ENCODE measurements at regions not wholly inside any gene's neighbourhood (a gene's known extent, or its start where the extent isn't known, plus 50 kb on each side); places are given as distances from the start of the nearest gene placed in this dataset.
A peak's percentile ranks its signal among the peaks of the same experiment; 100 is the strongest.
"Not testable (repeated sequence)": the region's sequence is repeated elsewhere in the genome, so short reads cannot be mapped to it uniquely, and the experiment has no call there.

DNA sequence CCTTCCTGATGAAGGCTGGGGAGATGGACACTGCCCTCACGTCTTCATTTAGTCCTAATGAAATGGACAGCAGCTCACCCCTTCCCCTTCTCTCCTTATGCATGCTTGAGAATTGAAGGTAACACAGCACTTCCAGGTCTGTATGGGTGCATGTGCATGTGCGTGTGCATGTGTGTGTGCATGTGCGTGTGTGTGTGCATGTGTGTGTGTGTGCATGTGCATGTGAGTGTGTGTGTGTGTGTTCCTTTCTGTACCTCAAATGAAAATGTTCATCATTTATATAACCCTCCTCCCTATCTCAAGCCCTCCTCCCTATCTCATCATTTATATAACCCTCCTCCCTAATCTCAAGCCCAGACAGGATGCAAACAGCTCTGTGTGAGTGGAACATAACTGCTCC, 444.8 kb downstream of the MAT2B start:
- Histone ChIP-seq H3K27me3 (ENCODE audit: control insufficient read depth in 2 of 2, insufficient read depth in 2 of 2, low read length in 2 of 2) (no peaks in the 10 kb centered on the region), H3K27ac (ENCODE audit: low read depth in 2 of 2, low read length in 2 of 2) (no peak overlapping the region), H3K9ac (ENCODE audit: low read depth in 1 of 2, low read length in 2 of 2) (no peak overlapping the region), H3K9me3 (ENCODE audit: control insufficient read depth in 2 of 2, low read length in 2 of 2) (no peaks in the 10 kb centered on the region), H3K4me1 (ENCODE audit: control insufficient read depth in 2 of 2, insufficient read depth in 2 of 2, low read length in 2 of 2) (no peaks in the 10 kb centered on the region), H3K4me3 (ENCODE audit: low read length in 2 of 2) (no peak overlapping the region), H3K36me3 (ENCODE audit: control insufficient read depth in 2 of 2, insufficient read depth in 2 of 2, low read length in 2 of 2) (no peaks in the 10 kb centered on the region)

DNA sequence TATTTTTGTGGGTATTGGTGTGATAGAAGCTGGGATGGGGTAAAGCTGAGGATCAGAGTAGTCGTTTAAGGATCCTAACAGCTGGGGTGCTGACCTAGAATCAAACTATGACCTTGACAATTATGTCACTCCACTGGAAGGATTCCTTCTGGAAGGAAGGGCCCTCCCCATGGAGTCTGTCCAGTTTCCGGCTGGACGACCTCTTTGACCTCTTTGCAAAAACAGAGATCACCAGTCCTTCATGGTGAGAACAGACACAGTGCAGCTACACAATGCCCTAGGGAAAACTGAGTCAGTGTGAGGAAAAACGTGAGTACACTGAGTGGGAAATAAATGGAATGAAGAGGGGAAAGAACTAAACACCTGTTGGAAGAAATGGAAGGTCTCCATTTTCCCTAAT, 445.6 kb downstream of the MAT2B start:
- H3K27ac ChIP-seq (ENCODE audit: low read depth in 2 of 2, low read length in 2 of 2): no peak overlapping the region
- no peaks in the 10 kb centered on the region for H3K9me3 ChIP-seq (ENCODE audit: control insufficient read depth in 2 of 2, low read length in 2 of 2)
- H3K4me3 ChIP-seq (ENCODE audit: low read length in 2 of 2): no peak overlapping the region
- H3K9ac ChIP-seq (ENCODE audit: low read depth in 1 of 2, low read length in 2 of 2): no peak overlapping the region
- no peaks in the 10 kb centered on the region for H3K36me3 ChIP-seq (ENCODE audit: control insufficient read depth in 2 of 2, insufficient read depth in 2 of 2, low read length in 2 of 2)
- no peaks in the 10 kb centered on the region for H3K4me1 ChIP-seq (ENCODE audit: control insufficient read depth in 2 of 2, insufficient read depth in 2 of 2, low read length in 2 of 2)
- H3K27me3 ChIP-seq (ENCODE audit: control insufficient read depth in 2 of 2, insufficient read depth in 2 of 2, low read length in 2 of 2): no peaks in the 10 kb centered on the region

DNA sequence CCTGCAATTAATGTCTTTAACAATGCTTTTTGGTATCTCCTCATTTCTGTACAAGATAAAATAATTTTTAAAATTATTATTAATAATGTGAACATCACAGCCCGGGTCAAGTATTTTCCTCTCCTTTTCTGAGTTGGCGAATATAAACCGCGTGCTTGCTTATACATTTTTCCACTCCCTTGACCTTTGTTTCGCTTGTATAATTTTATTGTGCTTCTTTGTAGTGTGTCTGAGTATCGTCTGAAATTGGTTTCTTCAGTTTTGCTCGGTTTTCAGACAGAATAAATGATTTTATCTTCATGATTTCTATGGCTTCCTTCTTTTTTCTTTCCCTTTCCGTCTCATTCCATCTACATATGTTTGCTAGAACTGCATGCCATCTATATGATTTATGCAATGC, 448.5 kb downstream of the MAT2B start:
- Histone ChIP-seq H3K36me3 (ENCODE audit: control insufficient read depth in 2 of 2, insufficient read depth in 2 of 2, low read length in 2 of 2) (no peaks in the 10 kb centered on the region), H3K9ac (ENCODE audit: low read depth in 1 of 2, low read length in 2 of 2) (no peak overlapping the region), H3K4me3 (ENCODE audit: low read length in 2 of 2) (peak overlapping the region in 1 of 2 donors; percentile 38), H3K9me3 (ENCODE audit: control insufficient read depth in 2 of 2, low read length in 2 of 2) (no peaks in the 10 kb centered on the region), H3K4me1 (ENCODE audit: control insufficient read depth in 2 of 2, insufficient read depth in 2 of 2, low read length in 2 of 2) (no peaks in the 10 kb centered on the region), H3K27me3 (ENCODE audit: control insufficient read depth in 2 of 2, insufficient read depth in 2 of 2, low read length in 2 of 2) (no peaks in the 10 kb centered on the region), H3K27ac (ENCODE audit: low read depth in 2 of 2, low read length in 2 of 2) (no peak overlapping the region)

DNA sequence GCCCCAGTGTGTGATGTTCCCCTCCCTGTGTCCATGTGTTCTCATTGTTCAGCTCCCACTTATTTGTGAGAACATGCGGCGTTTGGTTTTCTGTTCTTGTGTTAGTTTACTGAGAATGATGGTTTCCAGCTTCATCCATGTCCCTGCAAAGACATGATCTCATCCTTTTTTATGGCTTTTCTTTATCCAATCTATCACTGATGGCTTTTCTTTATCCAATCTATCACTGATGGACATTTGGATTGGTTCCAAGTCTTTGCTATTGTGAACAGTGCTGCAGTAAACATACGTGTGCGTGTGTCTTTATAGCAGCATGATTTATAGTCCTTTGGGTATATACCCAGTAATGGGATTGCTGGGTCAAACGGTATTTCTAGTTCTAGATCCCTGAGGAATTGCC, 455.8 kb downstream of the MAT2B start:
- H3K4me3 ChIP-seq (ENCODE audit: low read length in 2 of 2); H3K36me3 ChIP-seq (ENCODE audit: control insufficient read depth in 2 of 2, insufficient read depth in 2 of 2, low read length in 2 of 2); H3K9me3 ChIP-seq (ENCODE audit: control insufficient read depth in 2 of 2, low read length in 2 of 2); H3K9ac ChIP-seq (ENCODE audit: low read depth in 1 of 2, low read length in 2 of 2); H3K4me1 ChIP-seq (ENCODE audit: control insufficient read depth in 2 of 2, insufficient read depth in 2 of 2, low read length in 2 of 2); H3K27me3 ChIP-seq (ENCODE audit: control insufficient read depth in 2 of 2, insufficient read depth in 2 of 2, low read length in 2 of 2); H3K27ac ChIP-seq (ENCODE audit: low read depth in 2 of 2, low read length in 2 of 2): not testable (repeated sequence)

DNA sequence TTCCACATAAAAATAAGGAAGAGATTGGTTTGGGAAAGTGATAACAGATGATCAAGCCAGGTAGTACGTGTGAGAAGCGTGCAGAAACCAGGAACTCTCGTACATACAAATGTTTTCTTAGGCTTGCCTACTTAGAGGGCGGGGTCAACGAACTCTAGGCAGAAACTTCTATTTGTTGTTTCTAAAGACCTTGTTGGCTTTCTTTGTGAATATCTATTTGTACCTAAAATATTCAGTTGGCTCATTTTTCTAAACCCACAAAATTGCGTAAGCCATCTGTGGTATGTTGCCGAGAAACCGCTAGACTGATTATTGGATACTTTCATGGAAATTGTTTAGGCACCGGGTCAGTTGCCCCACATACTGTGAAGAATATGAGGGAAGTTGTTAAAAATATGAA, 458.5 kb downstream of the MAT2B start:
- H3K27me3 ChIP-seq (ENCODE audit: control insufficient read depth in 2 of 2, insufficient read depth in 2 of 2, low read length in 2 of 2): no peaks in the 10 kb centered on the region
- H3K4me3 ChIP-seq (ENCODE audit: low read length in 2 of 2): no peak overlapping the region
- H3K36me3 ChIP-seq (ENCODE audit: control insufficient read depth in 2 of 2, insufficient read depth in 2 of 2, low read length in 2 of 2): no peaks in the 10 kb centered on the region
- no peak overlapping the region for H3K9ac ChIP-seq (ENCODE audit: low read depth in 1 of 2, low read length in 2 of 2)
- no peaks in the 10 kb centered on the region for H3K9me3 ChIP-seq (ENCODE audit: control insufficient read depth in 2 of 2, low read length in 2 of 2)
- H3K4me1 ChIP-seq (ENCODE audit: control insufficient read depth in 2 of 2, insufficient read depth in 2 of 2, low read length in 2 of 2): no peaks in the 10 kb centered on the region
- no peak overlapping the region for H3K27ac ChIP-seq (ENCODE audit: low read depth in 2 of 2, low read length in 2 of 2)

DNA sequence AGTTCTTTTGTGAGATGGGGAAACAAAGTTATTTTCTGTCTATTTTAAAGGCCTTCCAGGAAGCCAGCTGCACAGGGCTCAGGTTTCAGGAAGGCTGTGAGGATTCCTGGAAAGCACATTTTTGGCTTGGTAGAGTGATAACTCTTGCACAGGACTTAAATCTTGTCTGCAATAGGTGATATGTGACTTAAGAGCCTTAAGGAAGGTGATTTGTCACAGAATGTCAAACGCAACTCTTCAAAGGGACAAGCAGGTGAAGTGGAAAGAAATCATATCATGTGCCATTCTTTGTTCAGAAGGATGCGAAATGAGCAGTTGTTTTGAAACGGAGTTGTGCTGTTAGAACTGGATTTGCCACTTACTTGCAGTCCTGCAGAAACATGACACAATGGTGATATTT, 459.3 kb downstream of the MAT2B start:
- no peaks in the 10 kb centered on the region for H3K9me3 ChIP-seq (ENCODE audit: control insufficient read depth in 2 of 2, low read length in 2 of 2)
- no peaks in the 10 kb centered on the region for H3K4me1 ChIP-seq (ENCODE audit: control insufficient read depth in 2 of 2, insufficient read depth in 2 of 2, low read length in 2 of 2)
- H3K9ac ChIP-seq (ENCODE audit: low read depth in 1 of 2, low read length in 2 of 2): no peak overlapping the region
- no peaks in the 10 kb centered on the region for H3K27me3 ChIP-seq (ENCODE audit: control insufficient read depth in 2 of 2, insufficient read depth in 2 of 2, low read length in 2 of 2)
- no peaks in the 10 kb centered on the region for H3K36me3 ChIP-seq (ENCODE audit: control insufficient read depth in 2 of 2, insufficient read depth in 2 of 2, low read length in 2 of 2)
- H3K27ac ChIP-seq (ENCODE audit: low read depth in 2 of 2, low read length in 2 of 2): no peak overlapping the region
- H3K4me3 ChIP-seq (ENCODE audit: low read length in 2 of 2): no peak overlapping the region

DNA sequence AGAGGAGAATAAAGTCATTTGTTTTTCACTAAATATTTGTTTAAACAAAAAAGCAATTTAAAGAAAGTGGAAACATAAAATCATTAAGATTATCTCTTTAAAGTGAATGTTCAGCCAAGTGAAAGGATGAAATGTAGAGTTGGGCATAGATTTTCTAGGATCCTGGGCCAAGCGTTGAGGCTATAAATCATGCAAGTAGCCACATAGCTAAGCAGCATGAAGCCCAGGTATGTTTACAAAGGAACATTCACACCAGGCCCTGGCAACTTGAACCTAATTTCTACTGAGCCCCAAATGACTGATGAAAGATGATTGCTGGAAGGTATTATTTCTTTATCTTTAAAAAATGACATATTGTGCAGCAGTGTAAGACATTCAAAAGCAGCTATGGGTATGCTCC, 461.8 kb downstream of the MAT2B start:
- H3K9me3 ChIP-seq (ENCODE audit: control insufficient read depth in 2 of 2, low read length in 2 of 2): no peaks in the 10 kb centered on the region
- H3K4me1 ChIP-seq (ENCODE audit: control insufficient read depth in 2 of 2, insufficient read depth in 2 of 2, low read length in 2 of 2): no peaks in the 10 kb centered on the region
- no peak overlapping the region for H3K27ac ChIP-seq (ENCODE audit: low read depth in 2 of 2, low read length in 2 of 2)
- H3K4me3 ChIP-seq (ENCODE audit: low read length in 2 of 2): no peak overlapping the region
- H3K9ac ChIP-seq (ENCODE audit: low read depth in 1 of 2, low read length in 2 of 2): no peak overlapping the region
- no peaks in the 10 kb centered on the region for H3K36me3 ChIP-seq (ENCODE audit: control insufficient read depth in 2 of 2, insufficient read depth in 2 of 2, low read length in 2 of 2)
- no peaks in the 10 kb centered on the region for H3K27me3 ChIP-seq (ENCODE audit: control insufficient read depth in 2 of 2, insufficient read depth in 2 of 2, low read length in 2 of 2)

DNA sequence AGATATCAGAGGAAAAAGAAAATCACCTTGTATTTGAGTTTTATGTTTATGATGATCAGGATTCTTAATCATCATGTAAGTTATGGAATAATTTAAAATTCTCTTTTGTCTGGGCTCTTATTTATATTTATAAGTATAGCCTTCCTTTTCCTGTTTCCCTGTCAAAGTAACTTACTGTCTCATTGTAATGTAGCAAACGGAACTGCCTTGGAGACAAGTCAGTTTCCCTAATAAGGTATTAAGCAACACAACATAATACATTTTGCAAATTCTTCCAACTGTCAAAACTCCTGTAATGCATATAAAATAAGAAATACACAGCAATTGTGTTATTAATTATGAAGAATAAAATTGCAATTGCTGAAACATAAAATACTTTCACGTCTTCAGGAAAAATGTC, 463.2 kb downstream of the MAT2B start:
- Histone ChIP-seq H3K27me3 (ENCODE audit: control insufficient read depth in 2 of 2, insufficient read depth in 2 of 2, low read length in 2 of 2) (no peaks in the 10 kb centered on the region), H3K4me3 (ENCODE audit: low read length in 2 of 2) (no peak overlapping the region), H3K27ac (ENCODE audit: low read depth in 2 of 2, low read length in 2 of 2) (no peak overlapping the region), H3K36me3 (ENCODE audit: control insufficient read depth in 2 of 2, insufficient read depth in 2 of 2, low read length in 2 of 2) (no peaks in the 10 kb centered on the region), H3K4me1 (ENCODE audit: control insufficient read depth in 2 of 2, insufficient read depth in 2 of 2, low read length in 2 of 2) (no peaks in the 10 kb centered on the region), H3K9ac (ENCODE audit: low read depth in 1 of 2, low read length in 2 of 2) (no peak overlapping the region), H3K9me3 (ENCODE audit: control insufficient read depth in 2 of 2, low read length in 2 of 2) (no peaks in the 10 kb centered on the region)

DNA sequence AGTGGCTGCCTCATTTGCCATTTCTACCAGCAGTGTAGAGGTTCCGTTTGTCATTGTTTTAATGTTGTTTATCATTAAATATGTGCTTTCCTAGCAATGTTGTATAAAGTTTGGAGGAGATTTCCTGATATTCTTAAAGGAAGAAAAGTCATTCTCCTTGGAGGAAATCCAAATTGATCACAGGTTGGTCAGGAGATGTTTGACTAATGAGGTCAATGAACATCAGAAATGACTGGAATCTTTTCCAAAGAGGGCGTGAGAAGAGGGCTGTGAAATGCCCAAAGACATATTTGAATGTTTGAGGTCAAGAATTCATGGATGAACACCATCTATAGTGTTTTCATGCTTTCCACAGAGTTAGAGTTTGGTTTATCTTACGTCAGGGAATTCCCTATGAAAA, 471.3 kb downstream of the MAT2B start:
- H3K27ac ChIP-seq (ENCODE audit: low read depth in 2 of 2, low read length in 2 of 2): no peak overlapping the region
- H3K36me3 ChIP-seq (ENCODE audit: control insufficient read depth in 2 of 2, insufficient read depth in 2 of 2, low read length in 2 of 2): no peaks in the 10 kb centered on the region
- no peaks in the 10 kb centered on the region for H3K27me3 ChIP-seq (ENCODE audit: control insufficient read depth in 2 of 2, insufficient read depth in 2 of 2, low read length in 2 of 2)
- H3K4me1 ChIP-seq (ENCODE audit: control insufficient read depth in 2 of 2, insufficient read depth in 2 of 2, low read length in 2 of 2): no peaks in the 10 kb centered on the region
- no peak overlapping the region for H3K4me3 ChIP-seq (ENCODE audit: low read length in 2 of 2)
- H3K9me3 ChIP-seq (ENCODE audit: control insufficient read depth in 2 of 2, low read length in 2 of 2): no peaks in the 10 kb centered on the region
- H3K9ac ChIP-seq (ENCODE audit: low read depth in 1 of 2, low read length in 2 of 2): no peak overlapping the region

DNA sequence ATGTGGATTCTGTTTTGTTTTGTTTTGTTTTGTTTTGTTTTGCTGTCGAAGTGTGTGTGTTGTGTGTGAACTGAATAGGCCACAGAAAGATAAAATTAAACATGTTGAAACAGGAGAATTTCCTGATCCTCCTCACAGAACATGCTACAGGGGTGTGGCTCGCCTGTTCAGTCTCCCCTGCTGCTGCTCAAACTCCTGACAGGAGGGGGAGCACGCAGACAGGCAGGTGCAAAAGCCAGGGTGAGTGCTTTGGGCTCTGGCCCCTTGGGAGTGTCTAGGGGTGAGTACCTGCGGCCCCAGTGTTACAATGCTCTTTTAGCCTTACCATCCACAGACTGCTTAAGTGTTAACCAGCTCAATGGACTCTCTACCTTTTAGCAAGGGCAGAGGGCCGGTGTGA, 473.5 kb downstream of the MAT2B start:
- no peaks in the 10 kb centered on the region for H3K9me3 ChIP-seq (ENCODE audit: control insufficient read depth in 2 of 2, low read length in 2 of 2)
- no peaks in the 10 kb centered on the region for H3K36me3 ChIP-seq (ENCODE audit: control insufficient read depth in 2 of 2, insufficient read depth in 2 of 2, low read length in 2 of 2)

DNA sequence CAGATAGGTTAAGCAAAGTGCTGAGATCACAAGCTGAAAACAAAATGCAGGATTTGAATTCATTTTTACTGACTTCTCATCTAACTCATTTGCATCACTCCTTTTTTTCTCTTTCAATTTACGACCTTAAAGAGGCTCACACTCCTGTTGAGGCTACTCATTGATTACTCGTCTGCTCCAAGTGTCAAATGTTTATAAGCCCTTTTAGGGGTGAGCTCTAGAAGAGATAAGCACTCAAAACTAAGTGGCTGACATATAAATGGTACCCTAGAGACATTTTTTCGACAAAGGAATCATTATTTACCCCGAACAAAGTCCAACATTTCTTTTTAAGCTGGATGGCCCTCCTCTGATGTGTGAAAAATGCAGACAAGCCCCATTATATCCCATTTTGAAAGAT, 483.1 kb downstream of the MAT2B start:
- no peak overlapping the region for H3K27ac ChIP-seq (ENCODE audit: low read depth in 2 of 2, low read length in 2 of 2)
- no peak overlapping the region for H3K9ac ChIP-seq (ENCODE audit: low read depth in 1 of 2, low read length in 2 of 2)
- no peaks in the 10 kb centered on the region for H3K27me3 ChIP-seq (ENCODE audit: control insufficient read depth in 2 of 2, insufficient read depth in 2 of 2, low read length in 2 of 2)
- no peaks in the 10 kb centered on the region for H3K4me1 ChIP-seq (ENCODE audit: control insufficient read depth in 2 of 2, insufficient read depth in 2 of 2, low read length in 2 of 2)
- no peaks in the 10 kb centered on the region for H3K9me3 ChIP-seq (ENCODE audit: control insufficient read depth in 2 of 2, low read length in 2 of 2)
- no peak overlapping the region for H3K4me3 ChIP-seq (ENCODE audit: low read length in 2 of 2)
- H3K36me3 ChIP-seq (ENCODE audit: control insufficient read depth in 2 of 2, insufficient read depth in 2 of 2, low read length in 2 of 2): no peaks in the 10 kb centered on the region

More for the DNA sequence above, 473.5 kb downstream of the MAT2B start:
- H3K27me3 ChIP-seq (ENCODE audit: control insufficient read depth in 2 of 2, insufficient read depth in 2 of 2, low read length in 2 of 2): no peaks in the 10 kb centered on the region
- H3K27ac ChIP-seq (ENCODE audit: low read depth in 2 of 2, low read length in 2 of 2): no peak overlapping the region
- H3K4me3 ChIP-seq (ENCODE audit: low read length in 2 of 2): no peak overlapping the region
- H3K4me1 ChIP-seq (ENCODE audit: control insufficient read depth in 2 of 2, insufficient read depth in 2 of 2, low read length in 2 of 2): no peaks in the 10 kb centered on the region
- H3K9ac ChIP-seq (ENCODE audit: low read depth in 1 of 2, low read length in 2 of 2): no peak overlapping the region

Data from mucosa of rectum (tissue), 2 donors.